PC-9 (cell line): ENCODE measurements at regions not wholly inside any gene's neighbourhood (a gene's known extent, or its start where the extent isn't known, plus 50 kb on each side); places are given as distances from the start of the nearest gene placed in this dataset.

Experiments used
- BruUV-seq: library from RNA; stranded (reverse); fragments of 400-500 nt; replicated peaks from 2 replicates; lab custom pipeline; 2021; lab: Mats Ljungman, UMichigan
- CTCF ChIA-PET: fragments of 300-600 bp; sonication (Branson Sonifier 250); formaldehyde crosslinking; loops from one replicate; lab custom pipeline; 2022; ENCODE audit warnings: antibody characterized with exemption; lab: Charles Lee
- POLR2A ChIA-PET: fragments of 300-600 bp; sonication (Branson Sonifier 250); formaldehyde crosslinking; loops from one replicate; lab custom pipeline; 2022; ENCODE audit warnings: antibody characterized with exemption; ENCODE audit not compliant: unreplicated experiment; lab: Charles Lee
- DNase-seq, 2 experiments: peaks; one replicate each; pipeline versions ENCODE4 v3.0.0 to v3.0.0-alpha.2; 2015 to 2022; ENCODE audit warnings: mixed read lengths in 1 of 2
- H2AFZ ChIP-seq: fragments of 200-600 bp; sonication (generic); 2 replicates; pipeline ENCODE4 v1.8.1; 2017; ENCODE audit warnings: antibody characterized with exemption
- H3F3A ChIP-seq: fragments of 200-600 bp; sonication (generic); 2 replicates; pipeline ENCODE4 v1.8.1; 2017; ENCODE audit warnings: antibody characterized with exemption, mild to moderate bottlenecking, low read depth; ENCODE audit not compliant: insufficient read depth
- H3K27ac ChIP-seq: fragments of 200-600 bp; sonication (generic); 2 replicates; pipeline ENCODE4 v1.6.1; 2016; ENCODE audit warnings: mixed run types
- H3K27me3 ChIP-seq: fragments of 200-600 bp; sonication (generic); 2 replicates; pipeline ENCODE4 v1.6.1; 2016; ENCODE audit warnings: low read depth, mixed run types; ENCODE audit not compliant: insufficient read depth
- H3K36me3 ChIP-seq: fragments of 200-600 bp; sonication (generic); 2 replicates; pipeline ENCODE4 v1.6.1; 2016; ENCODE audit warnings: low read depth, mixed run types
- H3K4me1 ChIP-seq: fragments of 200-600 bp; sonication (generic); replicated peaks from 2 replicates; pipeline ENCODE4 v1.6.1; 2016; ENCODE audit warnings: mixed run types; ENCODE audit not compliant: insufficient read depth
- H3K4me2 ChIP-seq: fragments of 200-600 bp; sonication (generic); 2 replicates; pipeline ENCODE4 v1.6.1; 2017; ENCODE audit warnings: mixed run types
- H3K4me3 ChIP-seq: fragments of 200-600 bp; sonication (generic); 2 replicates; pipeline ENCODE4 v1.6.1; 2016; ENCODE audit warnings: mixed run types
- H3K79me2 ChIP-seq: fragments of 200-600 bp; sonication (generic); 2 replicates; pipeline ENCODE4 v1.6.1; 2017; ENCODE audit warnings: low read depth, mixed run types
- H3K9me2 ChIP-seq: fragments of 200-600 bp; sonication (generic); 2 replicates; pipeline ENCODE4 v1.8.1; 2017; ENCODE audit warnings: mild to moderate bottlenecking; ENCODE audit not compliant: insufficient read depth
- H3K9me3 ChIP-seq: fragments of 200-600 bp; sonication (generic); 2 replicates; pipeline ENCODE4 v1.8.1; 2016; ENCODE audit warnings: low read depth; ENCODE audit not compliant: insufficient read depth
- H4K20me1 ChIP-seq: fragments of 200-600 bp; sonication (generic); 2 replicates; pipeline ENCODE4 v1.8.1; 2017; ENCODE audit not compliant: insufficient read depth
- CTCF ChIP-seq: fragments of 200-600 bp; sonication (generic); conservative IDR thresholded peaks from 2 replicates; pipeline ENCODE4 v1.6.1; 2017; ENCODE audit warnings: mixed run types, antibody characterized with exemption, mild to moderate bottlenecking, moderate library complexity
- EZH2 ChIP-seq: fragments of 200-600 bp; sonication (generic); IDR thresholded peaks from 2 replicates; pipeline ENCODE4 v1.8.0; 2017; ENCODE audit warnings: antibody characterized with exemption, low read depth
- intact Hi-C: fragments of 100-400 bp; cut with micrococcal nuclease; formaldehyde crosslinking; loops from one replicate; pipeline ENCODE4 v1.10.0; 2022; ENCODE audit not compliant: unreplicated experiment

GRCh38 chr16:66265048-66265415 lies 101.5 kb upstream of the CDH5 start:
- Histone ChIP-seq H3K4me1 (no peaks in the 10 kb centered on the region), H3K27me3 (peaks cover 14% of the 10 kb centered on the region; the same call in 1 of the 2 replicates), H3F3A (no peaks in the 10 kb centered on the region), H4K20me1 (no peaks in the 10 kb centered on the region), H3K4me3 (no peak overlapping the region), H3K79me2 (no peaks in the 10 kb centered on the region), H3K27ac (no peak overlapping the region), H3K4me2 (no peak overlapping the region), H3K9me3 (no peaks in the 10 kb centered on the region), H2AFZ (no peak overlapping the region), H3K36me3 (no peaks in the 10 kb centered on the region), H3K9me2 (no peaks in the 10 kb centered on the region)
- ChIA-PET POLR2A (no interaction called here), CTCF (no interaction called here)
- no peak for DNase-seq
- intact Hi-C loops = no loop called here
- no TSS peak for BruUV-seq
- no peak for TF ChIP-seq CTCF
- no peak for TF ChIP-seq EZH2

GRCh38 chr16:66264311-66265047 lies 102.0 kb upstream of the CDH5 start:
- Histone ChIP-seq H3K4me1 (no peaks in the 10 kb centered on the region), H3K36me3 (no peaks in the 10 kb centered on the region), H4K20me1 (no peaks in the 10 kb centered on the region), H3K9me3 (no peaks in the 10 kb centered on the region), H3K79me2 (no peaks in the 10 kb centered on the region), H3K4me2 (no peak overlapping the region), H3K4me3 (no peak overlapping the region), H3K27ac (no peak overlapping the region), H3F3A (no peaks in the 10 kb centered on the region), H2AFZ (no peak overlapping the region), H3K9me2 (no peaks in the 10 kb centered on the region), H3K27me3 (peaks cover 14% of the 10 kb centered on the region; the same call in 1 of the 2 replicates)
- POLR2A ChIA-PET = no interaction called here
- DNase-seq = no peak
- CTCF ChIA-PET = no interaction called here
- intact Hi-C loops = no loop called here
- no TSS peak for BruUV-seq
- TF ChIP-seq EZH2 (no peak), CTCF (no peak)

GRCh38 chr16:66263973-66264310 lies 102.5 kb upstream of the CDH5 start:
- BruUV-seq = no TSS peak
- H3K9me3 ChIP-seq = no peaks in the 10 kb centered on the region
- peaks cover 16% of the 10 kb centered on the region; the same call in 1 of the 2 replicates for H3K27me3 ChIP-seq
- H3K4me1 ChIP-seq = no peaks in the 10 kb centered on the region
- no peak for DNase-seq
- no peak overlapping the region for H3K27ac ChIP-seq
- no peaks in the 10 kb centered on the region for H3K79me2 ChIP-seq
- no peaks in the 10 kb centered on the region for H4K20me1 ChIP-seq
- H3K4me3 ChIP-seq = no peak overlapping the region
- H3F3A ChIP-seq = no peaks in the 10 kb centered on the region
- no peak overlapping the region for H3K4me2 ChIP-seq
- intact Hi-C loops = no loop called here
- CTCF ChIA-PET = no interaction called here
- H2AFZ ChIP-seq = no peak overlapping the region
- no peaks in the 10 kb centered on the region for H3K9me2 ChIP-seq
- no peak for TF ChIP-seq CTCF
- TF ChIP-seq EZH2 = no peak
- POLR2A ChIA-PET = no interaction called here
- H3K36me3 ChIP-seq = no peaks in the 10 kb centered on the region
